Ishikawa (cell line): ENCODE measurements at regions not wholly inside any gene's neighbourhood (a gene's known extent, or its start where the extent isn't known, plus 50 kb on each side); places are given as distances from the start of the nearest gene placed in this dataset.

Experiments used
- CEBPB ChIP-seq: IDR thresholded peaks from 2 replicates; pipeline ENCODE4 v1.6.1; 2012
- CREB1 ChIP-seq: IDR thresholded peaks from 2 replicates; pipeline ENCODE4 v1.6.1; 2012; ENCODE audit warnings: low read depth
- EGR1 ChIP-seq: IDR thresholded peaks from 2 replicates; pipeline ENCODE4 v1.6.1; 2012
- EP300 ChIP-seq: IDR thresholded peaks from 2 replicates; pipeline ENCODE4 v1.6.1; 2012; ENCODE audit warnings: borderline replicate concordance
- FOXM1 ChIP-seq: IDR thresholded peaks from 2 replicates; pipeline ENCODE4 v1.6.1; 2012; ENCODE audit warnings: low read depth, borderline replicate concordance
- NFIC ChIP-seq: IDR thresholded peaks from 2 replicates; pipeline ENCODE4 v1.6.1; 2012
- RAD21 ChIP-seq: IDR thresholded peaks from 2 replicates; pipeline ENCODE4 v1.6.1; 2012; ENCODE audit warnings: low read depth
- REST ChIP-seq: IDR thresholded peaks from 2 replicates; pipeline ENCODE4 v1.6.1; 2012; ENCODE audit warnings: low read depth, mild to moderate bottlenecking
- TAF1 ChIP-seq: IDR thresholded peaks from 2 replicates; pipeline ENCODE4 v1.6.1; 2012; ENCODE audit warnings: low read depth, mild to moderate bottlenecking
- TCF12 ChIP-seq: IDR thresholded peaks from 2 replicates; pipeline ENCODE4 v1.6.1; 2012; ENCODE audit warnings: low read depth
- TEAD4 ChIP-seq: IDR thresholded peaks from 2 replicates; pipeline ENCODE4 v1.6.1; 2012
- USF1 ChIP-seq: IDR thresholded peaks from 2 replicates; pipeline ENCODE4 v1.6.1; 2012
- YY1 ChIP-seq: IDR thresholded peaks from 2 replicates; pipeline ENCODE4 v1.6.1; 2012; ENCODE audit warnings: low read depth
- ZBTB7A ChIP-seq: IDR thresholded peaks from 2 replicates; pipeline ENCODE4 v1.6.1; 2012; ENCODE audit warnings: low read depth
- TF ChIP-seq, protein P1 (sequence below): IDR thresholded peaks from 2 replicates; pipeline ENCODE4 v1.6.1; 2012

GRCh38 chr14:31934767-31935266 is 142.3 kb upstream of the ARHGAP5 start:
- TF ChIP-seq, protein P1, sequence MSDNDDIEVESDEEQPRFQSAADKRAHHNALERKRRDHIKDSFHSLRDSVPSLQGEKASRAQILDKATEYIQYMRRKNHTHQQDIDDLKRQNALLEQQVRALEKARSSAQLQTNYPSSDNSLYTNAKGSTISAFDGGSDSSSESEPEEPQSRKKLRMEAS: no peak
- TF ChIP-seq CEBPB (no peak), TEAD4 (no peak), NFIC (no peak), TAF1 (no peak), RAD21 (peak; percentile 47; the same call in 1 of the 2 replicates)

DNA sequence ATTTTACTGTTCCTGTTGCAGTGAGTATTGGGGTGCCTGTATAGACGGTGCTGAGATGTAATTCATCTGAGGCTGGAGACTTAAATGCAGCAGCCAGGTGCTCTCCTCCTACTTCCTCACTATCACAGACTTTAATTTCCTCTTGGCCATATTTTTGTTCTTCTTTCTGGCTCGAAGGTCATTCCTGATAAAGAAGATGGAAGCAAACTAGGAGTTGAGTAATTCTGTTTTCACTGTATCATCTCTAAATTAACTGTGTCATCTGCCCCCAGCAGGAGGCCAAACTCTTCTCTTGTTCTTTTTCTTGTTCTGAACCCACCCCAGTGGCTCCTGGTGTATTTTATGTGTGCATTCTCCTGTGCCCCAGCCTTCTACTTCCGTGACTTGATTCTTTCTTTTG is 141.7 kb upstream of the ARHGAP5 start:
- TF ChIP-seq NFIC: no peak
- TF ChIP-seq TEAD4: no peak
- TF ChIP-seq USF1: no peak
- no peak for TF ChIP-seq EP300
- no peak for TF ChIP-seq EGR1
- TF ChIP-seq CREB1: no peak
- no peak for TF ChIP-seq TAF1
- TF ChIP-seq FOXM1: no peak
- no peak for TF ChIP-seq TCF12
- no peak for TF ChIP-seq RAD21
- no peak for TF ChIP-seq YY1
- no peak for TF ChIP-seq ZBTB7A
- TF ChIP-seq, protein P1: no peak
- no peak for TF ChIP-seq REST

DNA sequence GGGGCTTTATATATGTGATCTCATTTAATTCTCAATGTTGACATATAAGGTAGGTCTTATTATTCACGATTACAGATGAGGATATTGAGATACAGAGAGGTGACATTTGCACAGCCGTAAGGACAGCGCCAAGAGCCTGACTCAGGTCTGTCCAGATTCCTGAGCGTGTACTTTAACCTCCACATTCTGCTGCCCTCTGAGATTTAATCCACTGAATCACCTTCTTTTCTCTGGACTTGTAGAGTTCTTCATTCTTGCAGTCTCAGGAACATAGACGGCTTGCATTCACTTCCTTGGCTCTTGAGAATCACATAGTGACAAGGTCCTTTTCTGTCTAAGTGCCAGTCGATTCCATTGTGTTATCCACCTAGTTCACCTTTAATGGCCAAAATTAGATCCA is 141.0 kb upstream of the ARHGAP5 start:
- no peak for TF ChIP-seq TEAD4
- no peak for TF ChIP-seq CEBPB
- no peak for TF ChIP-seq TAF1
- no peak for TF ChIP-seq CREB1
- TF ChIP-seq USF1: no peak
- TF ChIP-seq YY1: no peak
- TF ChIP-seq RAD21: no peak
- TF ChIP-seq REST: no peak
- no peak for TF ChIP-seq NFIC

GRCh38 chr14:31937730-31938346 is 139.3 kb upstream of the ARHGAP5 start:
- no peak for TF ChIP-seq TCF12
- TF ChIP-seq CEBPB: no peak
- TF ChIP-seq TEAD4: no peak
- no peak for TF ChIP-seq REST
- TF ChIP-seq USF1: no peak
- no peak for TF ChIP-seq FOXM1
- no peak for TF ChIP-seq EGR1
- no peak for TF ChIP-seq NFIC
- TF ChIP-seq RAD21: no peak
- no peak for TF ChIP-seq ZBTB7A
- TF ChIP-seq, protein P1: no peak
- TF ChIP-seq TAF1: no peak
- no peak for TF ChIP-seq EP300
- no peak for TF ChIP-seq YY1
- no peak for TF ChIP-seq CREB1
